Psoas muscle (tissue), 7 donors: ENCODE measurements at regions not wholly inside any gene's neighbourhood (a gene's known extent, or its start where the extent isn't known, plus 50 kb on each side); places are given as distances from the start of the nearest gene placed in this dataset.

ENCODE experiments used
- ATAC-seq, 4 donors: fragments of 200-7000 bp; cut with Tn5 transposase; one replicate each; pipeline ENCODE4 v1.9.1; 2020; ENCODE audit warnings: moderate library complexity in 3 of 4, mild to moderate bottlenecking in 2 of 4
- DNase-seq, 2 donors: peaks; one replicate each; pipeline ENCODE4 v3.0.0-alpha.2; 2020
- H3K27ac ChIP-seq: fragments of 200-600 bp; one replicate; pipeline ENCODE4 v1.8.0; 2022
- H3K27me3 ChIP-seq, 3 donors: fragments of 200-600 bp in 1 of 3; one replicate each; pipeline versions ENCODE4 v1.6.1 to v1.8.0; 2013 to 2022; ENCODE audit warnings: low read length in 2 of 3, mild to moderate bottlenecking in 2 of 3, moderate library complexity in 1 of 3; ENCODE audit not compliant: insufficient read depth in 3 of 3
- H3K36me3 ChIP-seq, 2 donors: fragments of 200-600 bp in 1 of 2; one replicate each; pipeline versions ENCODE4 v1.6.1 to v1.8.0; 2013 to 2022; ENCODE audit warnings: low read depth in 1 of 2, mild to moderate bottlenecking in 1 of 2, moderate library complexity in 1 of 2; ENCODE audit not compliant: insufficient read depth in 1 of 2
- H3K4me1 ChIP-seq: fragments of 200-600 bp; one replicate; pipeline ENCODE4 v1.8.0; 2022
- H3K4me3 ChIP-seq: fragments of 200-600 bp; one replicate; pipeline ENCODE4 v1.8.0; 2022; ENCODE audit warnings: mild to moderate bottlenecking
- H3K9me3 ChIP-seq: fragments of 200-600 bp; one replicate; pipeline ENCODE4 v1.8.0; 2022
- CTCF ChIP-seq: fragments of 200-600 bp; IDR thresholded peaks from one replicate; pipeline ENCODE4 v1.8.0; 2022; ENCODE audit warnings: antibody characterized with exemption
- WGBS, 3 donors: extraction: QIAGEN DNeasy Blood & Tissue Kit; methylation state at CpG; one replicate each; pipeline versions ENCODE4 v1.1.6 to v1.1.7; 2013; 5-methylcytosine and 5-hydroxymethylcytosine counted together
- intact Hi-C, 2 donors: fragments of 100-400 bp; cut with DNase I; formaldehyde crosslinking; loops; one replicate each; pipeline versions ENCODE4 v1.11.0 to v1.14.2; 2022
- donor health status: healthy with polysubstance abuse.
- donor health status: DM: no; HTN: no; CAD: no; lungs with moderate emphysema.
- donor health status: Bipolar disorder and iron deficiency.
- donor health status: healthy.
- donor health status: DM: yes; HTN: yes; CAD: no.
- donor health status: DM: no; HTN: no; CAD: no.
- donor health status: DM: yes; HTN: yes; CAD: no.

- intact Hi-C loops = no loop called here
- ATAC-seq (no peak), DNase-seq (no peak)
- no peak for TF ChIP-seq CTCF
- H3K36me3 ChIP-seq = no peaks in the 10 kb centered on the region
- H3K27ac ChIP-seq = no peak overlapping the region
- H3K27me3 ChIP-seq = peaks cover 0 to 4% (median 0%) of the 10 kb centered on the region in 3 donors
- 51 to 64% (median 52%) methylated on average over 22 of the region's 22 CpGs for WGBS, 3 donors
- H3K4me3 ChIP-seq = no peak overlapping the region
- H3K9me3 ChIP-seq = no peaks in the 10 kb centered on the region
- no peaks in the 10 kb centered on the region for H3K4me1 ChIP-seq
Observed at GRCh38 chr6:169157197-169158148, 96.2 kb downstream of the THBS2 start.

DNA sequence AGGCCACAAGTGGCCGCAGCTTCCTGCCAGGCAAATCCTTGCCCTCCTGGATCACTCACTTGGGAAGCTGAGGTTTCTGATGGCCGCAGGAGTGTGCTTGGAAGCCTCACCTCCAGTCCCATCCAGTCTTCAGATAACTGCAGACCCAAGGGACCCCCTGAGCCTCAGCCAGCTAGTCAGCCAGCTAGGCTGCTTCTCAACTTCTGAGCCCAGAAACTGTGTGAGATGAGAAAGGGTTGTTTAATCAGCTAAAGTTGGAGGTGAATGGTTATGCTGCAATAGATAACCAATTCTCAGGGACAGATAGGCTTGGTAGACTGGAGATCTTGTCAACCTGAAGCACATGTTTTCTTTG lies 96.9 kb downstream of the THBS2 start:
- no peak for DNase-seq
- intact Hi-C loops = no loop called here
- no peak for TF ChIP-seq CTCF
- Histone ChIP-seq H3K4me1 (no peaks in the 10 kb centered on the region), H3K27me3 (peaks cover 0 to 4% (median 0%) of the 10 kb centered on the region in 3 donors), H3K9me3 (no peaks in the 10 kb centered on the region), H3K4me3 (no peak overlapping the region), H3K36me3 (no peaks in the 10 kb centered on the region), H3K27ac (no peak overlapping the region)
- ATAC-seq = no peak
- 91 to 100% (median 98%) methylated on average over 2 of the region's 2 CpGs for WGBS, 3 donors

DNA sequence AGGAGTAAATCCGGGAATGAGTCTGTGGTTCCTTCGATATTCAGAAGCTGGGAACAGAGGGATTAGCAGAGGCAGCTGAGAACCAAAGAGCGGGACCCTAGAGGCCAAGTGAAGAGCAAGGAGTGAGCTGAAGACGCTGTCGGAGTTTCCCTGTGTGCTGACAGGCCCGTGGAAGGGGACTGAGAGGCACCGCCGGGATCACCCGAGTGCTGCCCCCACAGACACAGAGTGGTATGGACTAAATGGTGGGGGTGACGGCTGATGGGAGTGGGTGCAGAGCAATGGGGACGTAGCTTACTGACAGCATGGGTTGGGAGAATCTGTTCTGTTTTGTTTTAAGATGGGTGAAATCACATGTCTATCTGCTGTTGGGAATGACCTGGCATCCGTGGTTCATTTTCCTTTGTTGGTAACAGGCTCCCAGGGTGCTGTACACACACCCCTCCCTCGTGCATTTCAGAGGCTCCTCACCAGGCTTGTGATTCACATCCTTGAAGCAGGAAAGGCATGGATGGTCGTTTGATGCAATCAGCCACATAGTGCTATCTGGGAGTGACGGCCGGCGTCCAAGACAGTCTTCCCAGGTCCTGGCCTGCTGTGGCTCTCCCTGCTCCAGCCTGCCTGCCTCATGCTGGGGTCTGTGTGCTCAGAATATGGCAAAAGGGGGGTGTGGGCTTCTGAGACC lies 97.4 kb downstream of the THBS2 start:
- H3K27me3 ChIP-seq = peaks cover 0 to 4% (median 0%) of the 10 kb centered on the region in 3 donors
- no peak for TF ChIP-seq CTCF
- no peaks in the 10 kb centered on the region for H3K36me3 ChIP-seq
- H3K4me1 ChIP-seq = no peaks in the 10 kb centered on the region
- H3K9me3 ChIP-seq = no peaks in the 10 kb centered on the region
- no peak overlapping the region for H3K27ac ChIP-seq
- DNase-seq (no peak), ATAC-seq (peak in 1 of 4 donors; percentile 40)
- WGBS, 3 donors = 81 to 86% (median 84%) methylated on average over 17 of the region's 17 CpGs
- intact Hi-C loops = no loop called here
- no peak overlapping the region for H3K4me3 ChIP-seq

GRCh38 chr6:169155481-169155880 lies 98.2 kb downstream of the THBS2 start:
- Histone ChIP-seq H3K27me3 (peaks cover 0 to 4% (median 0%) of the 10 kb centered on the region in 3 donors), H3K9me3 (no peaks in the 10 kb centered on the region), H3K4me1 (no peaks in the 10 kb centered on the region), H3K4me3 (no peak overlapping the region), H3K27ac (no peak overlapping the region), H3K36me3 (no peaks in the 10 kb centered on the region)
- TF ChIP-seq CTCF = no peak
- 89 to 98% (median 95%) methylated on average over 7 of the region's 7 CpGs for WGBS, 3 donors
- DNase-seq (no peak), ATAC-seq (no peak)
- intact Hi-C loops = no loop called here
